SJSA1 (cell line): ENCODE measurements at regions not wholly inside any gene's neighbourhood (a gene's known extent, or its start where the extent isn't known, plus 50 kb on each side); places are given as distances from the start of the nearest gene placed in this dataset.
"Not testable (repeated sequence)": the region's sequence is repeated elsewhere in the genome, so short reads cannot be mapped to it uniquely, and the experiment has no call there.

Experiments
- DNase-seq, 2 experiments: peaks; one replicate each; pipeline ENCODE4 v3.0.0-alpha.2; 2015 to 2020; ENCODE audit warnings: low spot score in 2 of 2, low read depth in 1 of 2
- H3K27ac ChIP-seq: fragments of 250-450 bp; sonication (Bioruptor Pico); 2 replicates; pipeline ENCODE4 v1.5.1; 2020; ENCODE audit warnings: mild to moderate bottlenecking, moderate library complexity
- H3K27me3 ChIP-seq: fragments of 250-450 bp; sonication (Bioruptor Pico); replicated peaks from 2 replicates; pipeline ENCODE4 v1.5.1; 2020; ENCODE audit warnings: mild to moderate bottlenecking, moderate library complexity
- H3K36me3 ChIP-seq: fragments of 250-450 bp; sonication (Bioruptor Pico); 2 replicates; pipeline ENCODE4 v1.5.1; 2020; ENCODE audit warnings: mild to moderate bottlenecking
- H3K4me1 ChIP-seq: fragments of 250-450 bp; sonication (Bioruptor Pico); replicated peaks from 2 replicates; pipeline ENCODE4 v1.6.1; 2021; ENCODE audit warnings: mild to moderate bottlenecking
- H3K4me3 ChIP-seq: fragments of 250-450 bp; sonication (Bioruptor Pico); 2 replicates; pipeline ENCODE4 v1.5.1; 2020; ENCODE audit warnings: mild to moderate bottlenecking
- H3K9me3 ChIP-seq: fragments of 250-450 bp; sonication (Bioruptor Pico); replicated peaks from 2 replicates; pipeline ENCODE4 v1.5.1; 2020; ENCODE audit warnings: mild to moderate bottlenecking

DNA sequence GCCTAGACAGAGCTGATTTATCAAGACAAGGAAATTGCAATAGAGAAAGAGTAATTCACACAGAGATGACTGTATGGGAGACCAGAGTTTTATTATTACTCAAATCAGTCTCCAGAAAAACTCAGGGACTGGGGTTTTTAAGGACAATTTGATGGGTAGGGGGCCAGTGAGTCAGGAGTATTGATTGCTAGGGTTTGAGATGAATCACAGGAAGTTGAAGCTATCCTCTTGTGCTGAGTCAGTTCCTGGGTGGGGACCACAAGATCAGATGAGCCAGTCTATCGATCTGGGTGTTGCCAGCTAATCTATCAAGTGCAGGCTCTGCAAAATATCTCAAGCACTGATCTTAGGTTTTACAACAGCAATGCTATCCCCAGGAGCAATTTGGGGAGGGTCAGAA lies 87.4 kb upstream of the TGIF2LY start:
- not testable (repeated sequence) for H3K27me3 ChIP-seq, H3K4me3 ChIP-seq, H3K36me3 ChIP-seq, H3K9me3 ChIP-seq, DNase-seq, H3K4me1 ChIP-seq, H3K27ac ChIP-seq

DNA sequence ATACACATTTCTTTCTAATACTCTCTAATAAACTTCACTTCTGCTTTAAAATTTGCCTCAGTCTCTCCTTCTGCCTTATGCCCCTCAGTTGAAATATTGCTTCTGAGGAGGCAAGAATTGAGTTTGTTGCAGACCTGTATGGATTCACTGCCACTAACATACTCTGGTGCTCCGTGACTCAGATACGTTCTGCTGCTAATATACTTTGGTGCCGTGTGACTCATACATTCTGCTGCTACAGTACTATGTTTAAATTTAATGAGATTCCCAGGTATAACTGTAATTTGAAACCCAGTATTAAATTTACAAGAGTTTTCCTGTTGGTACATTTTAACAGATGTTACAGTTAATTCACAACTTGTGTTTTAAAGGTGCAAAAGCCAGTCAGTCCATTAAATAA lies 84.3 kb upstream of the TGIF2LY start:
- H3K4me1 ChIP-seq, H3K36me3 ChIP-seq, DNase-seq, H3K4me3 ChIP-seq, H3K27me3 ChIP-seq, H3K27ac ChIP-seq, H3K9me3 ChIP-seq: not testable (repeated sequence)

DNA sequence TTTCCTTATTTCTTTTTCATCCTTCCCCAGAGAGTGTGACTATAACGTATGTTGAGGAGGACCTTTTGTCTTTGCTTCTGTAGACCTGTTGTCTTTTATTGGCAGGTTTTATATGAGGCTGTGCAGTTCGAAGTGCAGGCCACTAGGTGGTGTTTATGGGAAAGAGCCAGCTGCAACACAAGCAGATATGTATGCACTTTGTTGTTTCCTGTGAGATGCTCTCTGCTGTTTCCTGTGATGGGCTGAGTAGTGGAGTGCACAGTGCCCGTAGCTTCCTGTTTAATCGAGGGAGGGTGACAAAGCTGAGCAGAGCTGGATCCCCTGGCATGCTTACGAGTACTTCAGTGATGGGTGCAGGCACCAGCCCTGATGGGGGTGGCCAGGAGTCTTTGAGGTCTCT lies 51.8 kb upstream of the TGIF2LY start:
- H3K27me3 ChIP-seq, H3K9me3 ChIP-seq, H3K36me3 ChIP-seq, H3K4me1 ChIP-seq, H3K4me3 ChIP-seq, H3K27ac ChIP-seq: not testable (repeated sequence)
- DNase-seq: peak in 1 of 2 experiments; percentile 0
